GM12875 (cell line): ENCODE measurements at regions not wholly inside any gene's neighbourhood (a gene's known extent, or its start where the extent isn't known, plus 50 kb on each side); places are given as distances from the start of the nearest gene placed in this dataset.

ENCODE experiments used
- H3K4me3 ChIP-seq: one replicate; pipeline ENCODE4 v1.5.1; 2011; ENCODE audit warnings: low read depth, low read length, control low read depth
- TF ChIP-seq, protein P1 (sequence below): IDR thresholded peaks from 2 replicates; pipeline ENCODE4 v1.5.1; 2011; ENCODE audit warnings: low read depth, mild to moderate bottlenecking, control low read depth, inconsistent platforms, low read length, moderate library complexity, borderline replicate concordance; ENCODE audit not compliant: insufficient read depth

DNA sequence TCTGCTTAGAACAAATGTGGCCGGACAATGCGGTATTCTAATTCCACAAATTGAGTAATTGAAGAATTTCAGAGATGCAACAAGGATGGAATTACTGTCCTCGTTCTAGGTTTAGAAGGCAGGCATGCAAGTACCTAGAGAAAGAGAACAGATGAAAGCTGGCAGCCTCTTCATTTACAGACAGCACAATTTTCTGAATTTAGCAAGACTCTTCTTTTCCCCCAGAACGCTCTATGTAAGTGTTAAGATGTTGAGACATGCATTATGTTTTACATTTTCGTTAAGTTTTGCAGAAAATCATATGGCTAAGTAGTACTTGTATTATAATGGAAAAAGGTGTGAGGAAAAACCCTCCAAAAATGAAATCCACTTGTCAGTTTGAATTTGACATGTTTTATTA, 259.5 kb upstream of the ARRDC3 start:
- TF ChIP-seq, protein P1, sequence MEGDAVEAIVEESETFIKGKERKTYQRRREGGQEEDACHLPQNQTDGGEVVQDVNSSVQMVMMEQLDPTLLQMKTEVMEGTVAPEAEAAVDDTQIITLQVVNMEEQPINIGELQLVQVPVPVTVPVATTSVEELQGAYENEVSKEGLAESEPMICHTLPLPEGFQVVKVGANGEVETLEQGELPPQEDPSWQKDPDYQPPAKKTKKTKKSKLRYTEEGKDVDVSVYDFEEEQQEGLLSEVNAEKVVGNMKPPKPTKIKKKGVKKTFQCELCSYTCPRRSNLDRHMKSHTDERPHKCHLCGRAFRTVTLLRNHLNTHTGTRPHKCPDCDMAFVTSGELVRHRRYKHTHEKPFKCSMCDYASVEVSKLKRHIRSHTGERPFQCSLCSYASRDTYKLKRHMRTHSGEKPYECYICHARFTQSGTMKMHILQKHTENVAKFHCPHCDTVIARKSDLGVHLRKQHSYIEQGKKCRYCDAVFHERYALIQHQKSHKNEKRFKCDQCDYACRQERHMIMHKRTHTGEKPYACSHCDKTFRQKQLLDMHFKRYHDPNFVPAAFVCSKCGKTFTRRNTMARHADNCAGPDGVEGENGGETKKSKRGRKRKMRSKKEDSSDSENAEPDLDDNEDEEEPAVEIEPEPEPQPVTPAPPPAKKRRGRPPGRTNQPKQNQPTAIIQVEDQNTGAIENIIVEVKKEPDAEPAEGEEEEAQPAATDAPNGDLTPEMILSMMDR = no peak
- no peak overlapping the region for H3K4me3 ChIP-seq

DNA sequence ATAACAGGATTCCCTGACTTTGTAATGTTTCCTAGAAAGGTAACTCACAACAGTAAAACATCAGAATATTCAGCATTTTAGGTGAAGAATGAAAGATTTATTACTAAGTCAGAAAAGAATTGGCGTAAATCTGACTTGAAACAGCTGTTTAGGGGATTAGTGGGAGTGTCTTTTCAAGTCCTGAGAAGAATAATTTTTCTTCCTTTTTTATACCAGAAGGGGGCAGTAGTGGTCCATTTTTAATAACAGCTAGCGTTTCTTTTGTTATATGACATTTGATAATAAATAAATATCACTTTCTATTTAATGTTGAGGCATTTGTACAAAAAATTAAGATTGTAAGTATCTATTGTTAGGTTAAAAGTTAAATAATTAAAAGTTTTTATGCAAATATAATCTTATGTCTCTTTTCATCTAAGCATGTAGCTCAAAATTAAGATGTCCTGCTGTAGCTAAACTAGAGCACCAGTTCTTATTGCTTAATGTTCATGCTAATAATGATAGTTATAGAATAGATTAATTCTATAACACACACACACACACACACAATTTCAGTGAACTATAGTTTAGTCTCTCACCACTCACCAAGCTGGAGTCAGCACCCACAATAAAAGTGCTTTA, 258.7 kb upstream of the ARRDC3 start:
- TF ChIP-seq, protein P1 = peak; percentile 18; the same call in 1 of the 2 replicates
- H3K4me3 ChIP-seq = no peak overlapping the region

DNA sequence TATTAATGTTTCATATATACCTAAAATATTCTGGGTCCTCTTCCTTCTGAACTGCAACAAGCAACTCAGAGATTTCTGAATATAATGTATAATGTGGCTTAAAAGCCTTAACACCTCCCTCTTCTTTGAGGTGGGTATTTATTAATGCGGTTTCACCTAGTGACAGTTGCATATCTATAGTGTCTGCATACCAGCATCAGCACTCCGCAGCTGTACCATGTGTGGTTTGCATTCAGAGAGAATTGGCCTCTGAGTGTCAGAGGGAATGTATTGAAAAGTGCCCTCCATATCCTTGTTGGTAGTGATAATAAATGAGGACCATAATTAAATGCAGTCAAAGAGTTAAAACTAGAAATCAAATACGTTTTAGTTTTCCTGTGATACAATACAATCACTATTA, 256.6 kb upstream of the ARRDC3 start:
- H3K4me3 ChIP-seq = no peak overlapping the region
- TF ChIP-seq, protein P1 = no peak

DNA sequence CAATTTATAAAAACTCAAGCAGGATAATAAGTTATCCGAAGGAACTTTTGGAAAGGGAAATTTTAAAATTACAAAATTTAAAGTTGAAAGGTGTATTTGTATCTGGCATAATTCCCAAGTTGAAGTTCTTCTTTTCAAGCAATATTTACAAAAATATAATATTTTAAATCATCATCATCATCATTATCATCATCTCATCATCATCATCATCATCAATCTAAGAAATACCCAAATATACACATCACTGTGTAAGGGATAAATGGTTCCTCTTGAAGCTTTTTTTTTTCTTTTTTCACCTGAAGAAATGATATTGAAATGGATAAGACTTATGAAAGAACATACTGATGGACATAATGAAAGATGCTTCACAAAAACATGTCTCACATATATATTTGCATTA, 254.9 kb upstream of the ARRDC3 start:
- TF ChIP-seq, protein P1 = no peak
- H3K4me3 ChIP-seq = no peak overlapping the region

DNA sequence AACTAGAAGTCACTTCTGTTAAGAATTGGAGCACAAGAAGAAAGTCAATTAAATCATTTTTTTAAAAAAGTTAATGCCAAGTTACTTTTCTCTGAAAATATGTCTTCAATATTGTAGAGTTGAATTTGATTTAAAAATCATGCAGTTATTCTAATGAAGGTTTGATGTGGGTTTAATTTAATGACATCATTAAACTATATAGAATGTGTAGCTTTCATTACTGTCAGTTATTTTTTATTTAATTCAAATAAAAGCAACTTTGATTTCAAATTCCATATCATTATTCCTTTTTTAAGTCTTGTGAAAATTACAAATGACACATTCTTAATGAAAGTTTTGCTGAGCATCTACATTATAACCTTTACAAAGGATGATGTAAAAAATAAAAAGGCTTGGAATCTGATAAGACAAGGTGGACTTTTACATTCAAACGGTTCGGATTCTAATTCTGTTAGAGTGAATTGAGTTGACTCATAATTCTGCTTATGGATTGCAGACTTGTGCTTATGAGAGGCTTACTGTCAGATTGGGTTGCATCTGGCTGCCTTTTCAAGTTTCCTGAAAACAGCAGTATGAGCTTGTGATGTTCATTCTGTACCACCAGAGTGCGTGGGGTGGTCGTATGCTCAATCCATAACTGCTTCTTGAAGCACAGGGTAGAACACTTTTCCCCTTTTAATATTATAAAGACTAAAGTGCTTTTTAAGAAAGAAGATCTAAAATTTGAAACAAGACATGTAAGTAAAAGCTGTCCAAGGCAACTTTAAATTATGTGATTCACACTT, 253.0 kb upstream of the ARRDC3 start:
- TF ChIP-seq, protein P1 = no peak
- H3K4me3 ChIP-seq = no peak overlapping the region

DNA sequence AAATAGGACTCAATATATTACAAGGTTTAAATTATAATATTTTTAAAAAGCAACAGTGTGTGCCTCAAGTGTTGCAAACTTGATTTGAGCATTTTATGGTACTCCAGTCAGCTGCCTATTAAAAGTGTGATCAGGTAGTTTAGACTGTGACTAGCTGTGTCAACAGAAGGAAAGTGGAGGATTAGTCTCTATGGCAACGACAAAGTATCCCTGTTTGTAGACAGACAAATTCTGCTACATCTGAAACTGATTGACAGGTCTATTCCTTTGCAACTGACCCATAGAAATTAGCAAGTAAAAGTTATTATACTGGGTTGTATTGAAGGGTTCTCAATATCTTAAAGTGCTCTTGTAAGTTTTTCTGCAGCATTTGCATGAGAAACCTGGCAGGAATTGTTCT, 249.8 kb upstream of the ARRDC3 start:
- TF ChIP-seq, protein P1 = no peak
- H3K4me3 ChIP-seq = no peak overlapping the region

DNA sequence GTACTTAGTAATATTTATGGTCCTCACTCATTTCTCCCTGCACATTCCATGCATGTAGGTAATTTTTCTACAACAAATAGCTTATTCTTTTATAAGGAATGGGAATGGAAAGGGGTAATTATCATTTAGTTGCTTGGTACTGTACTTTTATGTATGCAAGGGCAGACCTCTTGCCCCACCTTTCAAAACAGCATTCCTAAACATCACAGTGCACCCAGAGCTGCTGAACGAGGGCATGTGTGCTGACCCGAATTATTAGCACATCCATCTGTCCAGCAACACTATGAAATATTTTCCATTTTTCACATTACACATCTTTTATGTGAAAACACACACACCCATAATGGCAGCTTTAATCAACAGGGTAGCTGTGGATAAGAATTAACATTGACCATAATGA, 228.6 kb upstream of the ARRDC3 start:
- H3K4me3 ChIP-seq = no peak overlapping the region
- TF ChIP-seq, protein P1 = no peak
